COLO829 (cell line): ENCODE measurements at regions not wholly inside any gene's neighbourhood (a gene's known extent, or its start where the extent isn't known, plus 50 kb on each side); places are given as distances from the start of the nearest gene placed in this dataset.

Experiments used
- DNase-seq: peaks from one replicate; pipeline ENCODE4 v3.0.0; 2012; ENCODE audit warnings: low spot score

DNA sequence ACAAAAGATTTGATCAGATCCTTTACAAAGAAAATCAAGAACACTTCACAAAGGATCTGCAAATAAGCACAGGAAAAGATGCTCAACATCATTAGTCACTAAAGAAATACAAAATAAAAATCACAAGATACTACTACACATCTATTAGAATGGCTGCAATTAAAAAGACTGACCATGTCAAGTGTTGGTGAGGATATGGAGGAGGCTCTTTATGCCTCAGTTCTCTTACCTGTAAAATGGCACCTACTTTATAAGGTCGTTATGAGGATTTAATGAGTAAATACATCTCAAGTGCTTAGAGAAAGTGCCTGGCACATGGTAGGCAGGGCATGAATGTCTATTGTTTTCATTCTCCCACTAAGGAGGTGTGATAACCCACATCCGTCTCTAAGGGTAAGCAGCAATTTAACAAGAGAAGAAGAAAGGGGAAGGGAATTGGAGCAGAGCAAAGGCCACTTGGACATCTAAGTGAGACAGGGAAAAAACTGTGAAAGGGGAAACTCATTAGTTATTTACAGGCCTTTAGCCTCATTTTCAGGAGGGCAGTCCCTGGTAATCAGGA is 157.5 kb upstream of the NFE2L3 start:
- DNase-seq: no peak

DNA sequence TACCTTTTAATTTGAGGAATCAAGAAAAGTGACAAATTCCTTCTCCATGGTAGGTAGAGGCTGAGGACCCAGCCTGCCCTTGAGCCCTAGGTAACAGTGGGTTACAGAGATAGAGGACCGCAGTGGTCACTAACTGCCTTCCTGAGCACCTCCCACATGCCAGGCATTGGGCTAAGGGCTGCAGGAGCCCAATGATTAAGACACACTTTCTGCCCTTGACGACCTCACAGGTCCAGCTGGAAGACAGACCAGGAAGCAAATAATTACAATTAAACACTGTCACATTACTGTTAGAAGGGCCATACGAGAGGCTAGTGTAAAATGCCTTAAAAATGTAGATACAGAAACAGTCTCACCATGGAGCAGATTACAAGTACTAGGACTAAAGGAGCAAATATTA is 156.8 kb upstream of the NFE2L3 start:
- DNase-seq: no peak

DNA sequence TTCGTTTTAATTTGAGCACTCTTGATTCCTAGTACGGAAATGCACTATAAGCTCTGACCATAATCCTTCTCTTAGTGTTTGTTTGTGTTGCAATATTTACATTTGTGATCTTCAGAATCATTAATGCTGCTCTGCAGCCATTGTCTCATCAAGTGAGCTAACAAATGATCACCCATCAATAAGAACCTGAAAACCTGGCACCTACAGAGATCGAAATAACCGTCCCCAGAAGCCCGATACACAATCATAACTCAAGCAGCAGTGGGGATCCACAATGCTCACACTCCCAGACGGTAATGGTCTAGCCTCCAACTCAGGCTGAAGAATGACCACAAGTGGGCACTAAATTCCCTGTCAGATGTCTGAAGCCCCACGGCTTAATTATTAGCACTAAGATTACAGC is 156.0 kb upstream of the NFE2L3 start:
- no peak for DNase-seq

DNA sequence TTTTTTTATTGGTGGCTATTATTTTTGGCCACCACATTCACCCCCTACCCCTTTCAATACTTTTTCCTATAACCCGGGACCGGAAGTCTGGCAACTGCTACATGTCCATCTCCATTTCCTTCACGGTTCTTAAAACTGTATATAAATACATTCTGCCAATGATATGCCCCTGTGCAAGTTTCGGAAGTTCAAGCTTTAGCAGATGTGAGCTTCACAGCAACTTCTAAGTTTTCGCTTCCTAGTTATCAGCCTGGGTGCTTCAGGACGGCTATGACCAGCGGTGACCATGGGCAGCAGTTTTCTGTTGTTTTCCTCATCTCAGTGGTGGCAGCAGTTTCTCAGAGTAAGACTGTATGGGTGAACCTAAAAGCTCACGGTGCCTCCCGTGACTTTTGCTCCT is 153.5 kb upstream of the NFE2L3 start:
- DNase-seq: no peak

DNA sequence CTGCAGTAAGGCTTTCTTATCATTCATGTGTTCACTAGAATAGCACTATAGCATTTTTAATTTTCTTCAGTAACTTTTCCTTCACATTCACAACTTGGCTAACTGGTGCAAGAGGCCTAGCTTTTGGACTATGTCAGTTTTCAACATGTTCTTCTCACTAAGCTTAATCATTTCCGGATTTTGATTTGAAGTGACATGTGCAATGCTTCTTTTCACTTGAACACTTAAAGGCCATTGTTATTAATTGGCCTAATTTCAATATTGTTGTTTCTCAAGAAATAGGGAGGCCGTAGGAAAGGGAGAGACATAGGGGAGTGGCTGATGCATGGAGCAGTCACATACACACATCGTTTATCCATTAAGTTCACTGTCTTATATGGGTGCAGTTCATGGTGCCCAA is 151.2 kb upstream of the NFE2L3 start:
- no peak for DNase-seq

DNA sequence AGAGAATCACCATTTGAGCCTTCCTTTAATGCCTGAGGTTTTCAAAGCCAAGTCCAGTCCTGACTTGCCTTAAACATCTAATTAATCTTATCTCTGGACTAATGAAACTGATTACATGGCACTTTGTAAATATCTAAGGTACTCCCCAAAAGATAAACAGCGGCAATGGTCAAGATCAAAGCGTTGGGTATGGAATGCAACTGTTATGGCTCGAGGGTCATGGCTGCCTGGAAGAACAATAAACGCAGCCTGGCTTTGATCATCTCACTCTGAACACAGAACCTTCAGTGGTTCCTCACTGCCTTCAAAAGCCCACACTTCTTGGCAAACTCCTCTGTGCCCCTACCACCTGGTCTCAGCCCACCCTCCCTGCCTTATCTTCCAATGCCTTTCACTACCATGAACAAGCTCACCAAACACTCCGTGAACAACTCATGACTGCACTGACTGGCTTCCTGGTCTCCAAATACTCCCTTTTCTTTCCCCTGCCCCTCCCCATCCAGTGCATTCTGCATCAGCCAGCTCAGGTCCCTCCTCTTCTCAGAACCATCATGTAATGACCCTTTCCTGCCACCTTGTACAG is 150.2 kb upstream of the NFE2L3 start:
- no peak for DNase-seq

DNA sequence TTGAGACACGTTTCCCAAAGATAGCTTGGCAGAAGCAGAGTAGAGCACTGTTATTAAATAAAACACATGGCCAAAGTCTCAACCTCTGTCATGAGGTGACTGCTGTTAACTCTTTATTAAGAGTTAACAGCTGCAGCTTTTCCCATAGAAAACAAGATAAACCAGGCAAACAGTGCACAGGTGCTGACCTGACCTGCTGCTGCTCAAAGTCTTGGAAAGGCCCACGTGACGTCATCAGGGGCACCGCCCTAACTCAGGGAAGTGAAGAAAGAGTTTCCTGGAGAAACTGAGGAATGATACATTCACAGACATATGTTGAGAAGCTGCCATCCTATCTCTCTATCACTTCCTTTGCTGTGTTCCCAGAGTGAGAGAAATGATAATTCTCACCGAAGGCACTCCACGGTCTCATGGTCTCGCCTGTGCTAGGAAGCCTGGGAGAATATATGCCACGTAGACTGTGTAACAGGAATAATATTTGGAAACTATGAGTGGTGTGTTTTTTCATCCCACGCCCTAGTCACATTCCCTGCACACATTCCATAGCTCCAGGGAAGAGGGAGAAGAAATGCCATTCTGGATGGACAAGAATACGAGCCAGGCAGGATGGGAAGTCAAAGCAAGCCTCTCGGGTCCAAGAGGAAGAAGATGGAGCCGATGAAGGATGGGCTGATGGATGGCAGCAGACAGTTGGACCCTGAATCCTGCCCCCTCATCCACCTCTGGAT is 146.2 kb upstream of the NFE2L3 start:
- no peak for DNase-seq

DNA sequence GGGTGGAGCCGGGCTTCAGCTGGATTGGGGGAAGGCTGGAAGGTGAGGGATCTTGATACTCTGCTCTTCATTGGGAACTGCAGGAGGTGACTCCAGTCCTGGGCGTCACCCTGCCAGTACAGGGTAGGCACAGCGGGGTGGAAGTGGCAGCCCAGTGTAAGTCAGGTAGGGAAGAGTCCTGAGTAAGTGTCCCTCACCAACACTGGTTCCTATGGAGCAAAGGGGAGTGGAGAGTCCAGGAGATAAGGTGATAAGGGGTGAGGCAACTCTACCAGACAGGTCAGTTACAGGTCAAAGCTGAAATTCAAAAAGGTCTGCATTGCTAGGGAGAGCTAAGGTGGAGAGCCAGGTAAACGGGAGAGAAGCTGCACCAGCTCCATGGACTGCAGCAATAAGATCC is 145.6 kb upstream of the NFE2L3 start:
- DNase-seq: no peak

DNA sequence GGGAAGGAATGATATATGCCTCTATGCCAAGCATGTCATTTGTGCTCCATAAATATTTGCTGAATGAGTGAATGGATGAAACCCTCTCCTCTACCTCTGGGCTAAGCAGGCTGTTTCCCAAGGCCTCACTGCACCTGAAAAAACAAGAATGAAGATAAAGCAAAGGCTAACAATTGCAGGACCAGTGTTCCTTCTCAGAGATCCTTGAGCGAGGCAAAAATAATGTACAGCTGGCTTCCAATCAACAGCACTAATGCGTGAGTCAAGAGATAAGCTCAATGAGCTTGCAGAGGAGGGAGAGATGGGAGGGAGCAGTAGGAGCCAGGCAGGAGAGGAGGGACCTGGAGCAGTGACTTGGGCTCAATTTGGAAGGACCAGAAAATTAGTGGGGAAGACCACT is 144.5 kb upstream of the NFE2L3 start:
- DNase-seq: no peak

DNA sequence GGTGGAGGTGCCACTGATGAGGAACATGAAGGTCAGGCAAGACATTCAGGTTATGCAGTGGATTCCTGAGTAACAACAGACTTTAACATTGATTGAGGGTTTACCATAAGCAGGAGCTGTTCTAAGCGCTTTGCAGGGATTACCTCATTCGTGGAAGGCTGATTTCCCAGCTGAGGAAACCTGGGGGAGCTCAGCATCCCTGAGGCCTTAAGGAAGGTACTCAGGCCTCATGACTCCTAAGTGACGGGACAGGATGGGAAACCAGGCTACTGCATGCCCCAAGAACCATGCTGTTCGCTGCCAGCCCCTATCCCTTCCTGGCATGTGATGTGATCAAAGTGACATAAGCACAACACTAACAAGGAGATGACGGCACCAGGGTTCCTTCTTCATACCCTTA is 143.6 kb upstream of the NFE2L3 start:
- DNase-seq: no peak

DNA sequence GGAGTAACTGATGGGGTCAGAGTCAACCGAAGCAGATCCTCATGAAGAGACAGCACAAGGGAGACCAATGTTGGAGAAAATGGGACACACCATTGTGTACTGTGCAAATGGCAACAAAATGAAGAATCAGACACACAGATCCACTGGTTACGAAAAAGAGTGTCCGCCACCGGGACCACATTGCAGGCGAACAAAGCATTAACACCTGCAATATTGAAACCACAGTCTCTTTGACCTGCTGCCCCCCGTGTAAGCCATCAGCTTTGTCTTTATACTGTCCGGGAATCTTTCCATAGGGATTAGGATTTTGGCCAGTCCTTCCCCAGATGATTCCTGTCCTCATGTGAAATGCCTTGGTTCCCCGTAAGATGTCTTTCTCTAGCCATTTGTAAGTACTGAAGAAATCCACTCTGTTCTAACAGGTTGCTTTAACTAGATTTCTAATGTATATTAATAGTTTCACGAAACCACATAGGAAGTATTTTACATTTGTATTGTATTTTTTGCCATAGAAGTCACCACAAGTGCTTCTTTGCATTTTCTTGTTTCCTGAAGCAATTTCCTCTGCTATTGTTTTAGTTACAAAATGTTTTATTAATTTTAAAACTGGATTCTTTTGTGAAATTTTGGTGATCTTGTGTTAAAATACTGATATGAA is 140.8 kb upstream of the NFE2L3 start:
- DNase-seq: no peak

DNA sequence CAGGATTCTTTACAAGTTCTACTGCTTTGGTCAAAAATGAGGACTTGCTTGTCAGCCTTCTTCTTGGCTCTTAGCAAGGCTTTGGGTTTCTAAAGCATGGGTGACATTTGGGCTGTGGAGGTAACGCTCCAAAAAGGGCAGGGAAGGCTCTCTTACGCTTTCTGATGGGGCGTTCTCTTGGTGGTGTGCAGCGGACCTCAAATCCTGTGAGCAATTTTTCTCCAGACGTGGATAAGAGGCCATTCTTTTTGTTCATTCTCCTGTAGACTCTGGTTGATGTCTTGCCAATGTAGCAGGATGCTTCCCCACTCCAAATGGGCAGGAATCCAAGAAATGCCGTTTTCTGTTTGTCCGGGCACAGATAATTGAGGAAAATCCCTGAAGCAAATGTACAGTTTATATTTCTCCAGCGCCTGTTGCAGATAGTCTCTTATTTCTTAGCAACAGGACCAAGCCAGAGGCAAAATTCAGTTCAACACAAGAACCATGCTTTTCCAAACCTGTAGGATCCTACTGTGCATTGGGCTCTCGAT is 138.4 kb upstream of the NFE2L3 start:
- DNase-seq: no peak

DNA sequence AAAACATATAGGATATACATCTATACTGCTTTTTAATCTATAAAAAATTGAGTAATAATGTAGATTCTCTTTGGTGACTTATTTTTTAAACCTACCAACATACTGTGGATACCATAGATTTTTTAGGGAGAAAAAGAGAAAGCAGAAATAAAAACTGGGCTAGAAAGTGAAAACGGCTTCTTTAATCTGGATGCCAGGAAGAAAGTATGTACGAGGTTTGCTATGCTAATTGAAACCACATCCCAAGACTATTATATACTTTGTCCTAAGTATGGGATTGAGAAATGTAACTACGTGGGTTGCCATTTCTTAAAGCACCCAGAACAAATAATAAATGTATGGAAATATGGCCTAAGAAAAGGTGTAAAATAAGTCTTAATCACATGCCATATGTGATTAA is 129.0 kb upstream of the NFE2L3 start:
- no peak for DNase-seq

DNA sequence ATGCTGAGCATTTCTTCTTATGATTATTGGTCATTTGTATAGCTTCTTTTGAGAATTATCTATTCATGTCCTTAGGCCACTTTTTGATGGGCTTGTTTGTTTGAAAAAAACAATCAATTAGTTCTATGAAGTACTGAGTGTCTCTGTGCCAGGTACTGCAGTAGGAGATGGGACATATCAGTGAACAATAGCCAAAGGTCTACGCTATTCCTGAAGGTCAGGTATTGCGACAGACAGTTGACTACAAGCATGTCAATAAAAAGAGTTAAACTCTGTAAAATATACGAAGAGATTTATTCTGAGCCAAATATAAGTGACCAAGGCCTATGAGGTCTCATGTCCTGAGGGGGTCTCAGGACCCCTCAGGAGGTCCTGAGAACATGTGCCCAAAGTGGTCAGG is 122.1 kb upstream of the NFE2L3 start:
- DNase-seq: no peak

DNA sequence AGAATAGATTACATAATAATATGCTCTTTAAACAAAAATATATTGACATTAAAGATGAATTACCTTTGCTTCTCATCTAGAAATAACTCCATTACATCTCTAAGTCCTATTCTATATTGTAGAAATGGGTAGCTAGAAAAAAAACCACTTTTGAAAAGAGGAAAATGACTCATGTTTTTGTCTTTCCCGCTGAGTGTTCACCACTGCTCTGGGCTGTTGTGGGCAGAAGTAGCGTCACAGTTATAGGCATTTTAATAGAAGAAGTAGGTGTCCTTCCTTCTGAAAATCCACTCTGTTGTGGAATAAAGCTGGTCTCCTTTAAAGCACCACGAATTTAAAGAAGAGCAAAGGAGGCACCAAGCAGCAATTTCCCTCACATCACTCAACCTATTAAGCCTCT is 117.6 kb upstream of the NFE2L3 start:
- no peak for DNase-seq

DNA sequence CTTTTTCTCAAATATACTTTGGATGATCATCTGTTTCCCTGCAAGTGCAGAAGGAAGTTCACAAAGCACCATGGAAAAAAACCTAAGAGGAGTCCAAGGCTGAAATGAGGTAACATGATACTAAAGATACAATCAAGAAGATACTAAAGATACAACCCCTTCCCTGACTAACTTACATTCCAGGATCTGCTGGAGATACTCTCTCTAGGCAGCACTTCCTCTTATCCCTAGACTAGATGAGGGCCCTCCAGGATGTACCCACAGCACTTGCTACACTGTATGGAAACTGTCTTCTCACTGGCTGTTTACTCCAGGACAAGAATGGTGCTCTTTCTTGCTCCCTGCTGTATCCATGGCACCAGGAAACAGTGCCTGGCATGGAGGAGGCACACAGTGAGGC is 116.4 kb upstream of the NFE2L3 start:
- DNase-seq: no peak

DNA sequence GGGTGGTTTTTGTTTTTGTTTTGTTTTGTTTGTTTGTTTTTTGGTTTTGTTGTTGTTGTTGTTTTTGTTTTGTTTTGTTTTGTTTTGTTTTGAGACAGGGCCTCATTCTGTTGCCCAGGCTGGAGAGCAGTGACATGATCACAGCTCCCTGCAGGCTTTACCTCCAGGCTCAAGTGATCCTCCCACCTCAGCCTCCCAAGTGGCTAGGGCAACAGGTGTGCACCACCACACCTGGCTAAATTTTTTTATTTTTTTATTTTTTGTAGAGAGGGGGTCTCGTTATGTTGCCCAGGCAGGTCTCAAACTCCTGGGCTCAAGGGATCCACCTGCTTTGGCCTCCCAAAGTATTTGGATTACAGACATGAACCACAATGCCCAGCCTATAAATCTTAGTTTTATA is 115.9 kb upstream of the NFE2L3 start:
- no peak for DNase-seq

DNA sequence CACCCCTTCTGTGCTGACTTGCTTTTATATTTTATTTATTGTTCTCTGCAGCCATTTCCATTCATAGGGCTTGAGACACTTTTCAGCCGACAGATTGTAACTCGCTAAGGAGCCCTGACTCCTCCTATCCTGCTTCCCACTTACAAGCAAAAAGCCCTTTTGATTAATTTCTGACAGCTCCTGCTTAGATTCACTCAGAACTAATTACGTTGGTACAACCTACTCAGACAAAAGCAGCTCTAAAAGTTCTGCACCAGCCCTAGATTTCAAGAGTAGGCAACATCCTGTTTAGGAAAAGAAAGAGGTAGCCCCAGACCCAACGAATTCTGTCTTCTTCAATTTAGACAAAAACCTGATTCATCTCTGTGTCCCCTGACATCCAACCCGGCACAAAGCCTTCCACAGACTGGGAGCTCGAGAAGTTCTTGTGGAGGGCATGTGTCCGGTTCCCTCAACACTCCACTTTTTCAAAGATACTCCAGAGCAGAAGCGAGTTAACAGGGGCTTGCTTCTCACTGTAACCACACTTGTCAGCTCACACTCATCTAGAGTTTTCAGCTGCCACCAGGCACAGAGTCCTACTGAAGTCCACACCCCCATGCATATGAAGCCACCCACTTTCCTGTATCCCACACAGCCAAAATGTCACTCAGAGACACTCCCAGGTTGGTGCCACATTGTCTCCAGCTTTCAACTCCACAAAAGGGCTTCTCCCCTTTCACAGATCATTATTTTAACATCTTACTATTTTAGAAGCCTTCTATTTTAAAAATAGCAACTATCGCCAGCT is 113.6 kb upstream of the NFE2L3 start:
- DNase-seq: peak; percentile 58

DNA sequence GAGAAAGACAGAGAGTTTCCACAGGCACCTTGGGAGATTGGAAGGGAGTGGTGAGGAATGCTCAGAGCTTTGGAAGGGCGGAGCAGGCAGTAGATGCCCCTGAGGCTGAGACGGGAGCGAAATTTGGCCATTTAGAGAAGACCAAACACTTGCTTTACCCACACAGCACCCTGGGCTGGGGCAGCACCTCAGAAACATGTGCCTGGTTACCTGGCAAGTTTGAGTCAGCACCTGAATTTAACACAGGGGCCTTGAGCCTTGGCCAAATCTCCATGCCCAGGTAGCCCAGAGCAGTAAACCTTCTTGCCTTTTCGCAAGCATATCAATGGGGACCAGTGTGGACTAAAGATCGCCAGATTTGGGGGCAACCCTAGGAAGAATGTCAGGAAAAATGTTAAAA is 111.9 kb upstream of the NFE2L3 start:
- no peak for DNase-seq

DNA sequence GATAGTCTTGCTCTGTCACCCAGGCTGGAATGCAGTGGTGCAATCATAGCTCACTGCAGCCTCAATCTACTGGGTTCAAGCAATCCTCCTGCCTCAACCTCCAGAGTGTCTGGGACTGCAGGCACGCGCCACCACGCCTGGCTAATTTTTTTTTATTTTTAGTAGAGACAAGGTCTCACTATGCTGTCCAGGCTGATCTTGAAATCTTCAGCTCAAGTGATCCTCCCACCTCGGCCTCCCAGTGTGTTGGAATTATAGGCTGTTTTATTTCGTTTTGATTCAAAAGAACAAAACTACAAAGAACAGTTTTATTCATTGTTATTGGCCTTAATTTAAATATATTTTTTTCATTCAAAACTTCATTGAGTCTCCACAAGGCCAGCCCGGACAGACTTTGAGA is 109.8 kb upstream of the NFE2L3 start:
- no peak for DNase-seq

DNA sequence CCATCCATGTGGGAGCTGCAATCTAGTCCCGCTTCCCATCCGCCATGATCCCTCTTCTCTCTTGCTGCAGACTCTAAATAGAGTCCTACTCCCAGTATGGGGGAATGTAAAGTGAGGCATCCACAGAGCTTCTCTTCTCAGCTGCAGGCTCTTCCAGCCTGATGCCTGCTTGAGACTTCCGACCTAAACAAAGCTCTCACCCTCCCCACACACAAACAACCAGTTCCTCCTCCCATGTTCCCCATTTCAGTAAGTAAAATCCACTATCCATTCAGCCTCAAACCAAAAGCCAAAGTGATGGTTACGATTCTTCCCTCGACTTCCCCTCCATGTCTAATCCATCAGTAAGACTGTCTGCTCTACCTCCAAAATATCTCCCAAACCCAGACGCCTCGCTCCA is 108.2 kb upstream of the NFE2L3 start:
- DNase-seq: no peak

DNA sequence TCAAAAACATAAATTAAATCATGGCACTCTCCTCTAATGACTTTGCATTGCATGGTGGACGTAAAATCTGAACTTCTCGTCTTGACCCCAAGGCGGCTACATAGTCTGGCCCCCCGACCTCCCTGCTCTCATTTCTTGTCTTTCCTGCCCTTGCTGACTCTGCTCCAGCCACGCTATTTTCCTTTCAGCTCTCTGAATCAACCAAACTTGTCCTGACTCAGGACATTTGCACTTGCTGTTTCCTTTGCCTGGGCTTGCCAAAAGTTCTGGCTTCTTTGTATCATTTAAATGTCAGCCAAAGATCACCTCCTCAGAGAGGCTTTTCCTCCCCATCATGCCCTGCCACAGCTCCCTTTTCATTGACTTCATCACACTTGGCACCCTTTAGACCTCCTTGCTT is 107.7 kb upstream of the NFE2L3 start:
- no peak for DNase-seq
